IMR-90 (cell line): ENCODE measurements at regions not wholly inside any gene's neighbourhood (a gene's known extent, or its start where the extent isn't known, plus 50 kb on each side); places are given as distances from the start of the nearest gene placed in this dataset.

ENCODE experiments used
- ATAC-seq: fragments of 200-7000 bp; cut with Tn5 transposase; 2 replicates; pipeline ENCODE4 v1.9.1; 2020; ENCODE audit warnings: low read depth, mild to moderate bottlenecking, moderate library complexity
- BruUV-seq: library from RNA; stranded (reverse); fragments of 400-500 nt; replicated peaks from 2 replicates; lab custom pipeline; 2021; lab: Mats Ljungman, UMichigan
- CTCF ChIA-PET: fragments of 300-600 bp; formaldehyde crosslinking; extraction: SDS; loops from one replicate; lab custom pipeline; 2021; ENCODE audit warnings: antibody characterized with exemption; lab: Yijun Ruan, JAX
- POLR2A ChIA-PET: fragments of 300-600 bp; sonication (Branson Sonifier 250); formaldehyde crosslinking; loops from one replicate; lab custom pipeline; 2022; ENCODE audit warnings: antibody characterized with exemption; ENCODE audit not compliant: unreplicated experiment; lab: Charles Lee
- DNase-seq: peaks from one replicate; pipeline ENCODE4 v3.0.0; 2013
- H2AFZ ChIP-seq: replicated peaks from 2 replicates; pipeline ENCODE3; 2013; ENCODE audit warnings: low read length, mild to moderate bottlenecking; ENCODE audit not compliant: poor library complexity
- H2AK5ac ChIP-seq: 2 replicates; pipeline ENCODE4 v1.6.1; 2013; ENCODE audit warnings: low read depth, low read length, inconsistent platforms
- H2AK9ac ChIP-seq: replicated peaks from 2 replicates; pipeline ENCODE3; 2013; ENCODE audit warnings: mild to moderate bottlenecking, low read depth, low read length, moderate library complexity; ENCODE audit not compliant: poor library complexity
- H2BK120ac ChIP-seq: 2 replicates; pipeline ENCODE4 v1.6.1; 2013; ENCODE audit warnings: low read depth, low read length, inconsistent platforms
- H2BK15ac ChIP-seq: 3 replicates; pipeline ENCODE4 v1.6.1; 2013; ENCODE audit warnings: low read depth, low read length, inconsistent platforms
- H2BK20ac ChIP-seq: 2 replicates; pipeline ENCODE4 v1.6.1; 2013; ENCODE audit warnings: low read depth, mild to moderate bottlenecking, inconsistent platforms, low read length, moderate library complexity
- H2BK5ac ChIP-seq: 2 replicates; pipeline ENCODE4 v1.6.1; 2013; ENCODE audit warnings: mild to moderate bottlenecking, low read depth, low read length, inconsistent platforms; ENCODE audit not compliant: poor library complexity, severe bottlenecking
- H3K14ac ChIP-seq: replicated peaks from 2 replicates; pipeline ENCODE4 v1.6.1; 2013; ENCODE audit warnings: low read depth, low read length, inconsistent platforms
- H3K18ac ChIP-seq: 2 replicates; pipeline ENCODE4 v1.6.1; 2013; ENCODE audit warnings: low read depth, low read length, control low read depth
- H3K23ac ChIP-seq: 2 replicates; pipeline ENCODE4 v1.6.1; 2013; ENCODE audit warnings: low read depth, low read length, inconsistent platforms
- H3K27ac ChIP-seq: 2 replicates; pipeline ENCODE4 v1.5.1; 2013; ENCODE audit warnings: mild to moderate bottlenecking, control low read depth, low read length; ENCODE audit not compliant: insufficient read depth
- H3K27me3 ChIP-seq: 2 replicates; pipeline ENCODE4 v1.6.1; 2013; ENCODE audit warnings: low read length; ENCODE audit not compliant: control insufficient read depth, insufficient read depth
- H3K36me3 ChIP-seq: 2 replicates; pipeline ENCODE4 v1.6.1; 2013; ENCODE audit warnings: low read length, mixed read lengths; ENCODE audit not compliant: control insufficient read depth, insufficient read depth
- H3K4ac ChIP-seq: 2 replicates; pipeline ENCODE4 v1.6.1; 2013; ENCODE audit warnings: low read depth, low read length, inconsistent platforms
- H3K4me1 ChIP-seq: 2 replicates; pipeline ENCODE4 v1.6.1; 2013; ENCODE audit warnings: low read length, mixed read lengths; ENCODE audit not compliant: control insufficient read depth, insufficient read depth
- H3K4me2 ChIP-seq: 2 replicates; pipeline ENCODE4 v1.6.1; 2013; ENCODE audit warnings: low read depth, mild to moderate bottlenecking, control low read depth, low read length, moderate library complexity
- H3K4me3 ChIP-seq: 2 replicates; pipeline ENCODE4 v1.5.1; 2013; ENCODE audit warnings: low read depth, mild to moderate bottlenecking, control low read depth, low read length, moderate library complexity; ENCODE audit not compliant: insufficient read depth
- H3K56ac ChIP-seq: 2 replicates; pipeline ENCODE4 v1.6.1; 2013; ENCODE audit warnings: low read length, inconsistent platforms; ENCODE audit not compliant: insufficient read depth; ENCODE audit errors: extremely low read depth
- H3K79me1 ChIP-seq, 2 experiments: 2 replicates each; pipeline ENCODE4 v1.6.1; 2013; ENCODE audit warnings: low read length in 2 of 2, inconsistent platforms in 1 of 2, low read depth in 1 of 2
- H3K9ac ChIP-seq: 2 replicates; pipeline ENCODE4 v1.6.1; 2013; ENCODE audit warnings: low read depth, low read length, control low read depth
- H3K9me1 ChIP-seq: 2 replicates; pipeline ENCODE4 v1.6.1; 2013; ENCODE audit warnings: low read length, inconsistent platforms; ENCODE audit not compliant: insufficient read depth
- H3K9me3 ChIP-seq: 2 replicates; pipeline ENCODE4 v1.6.1; 2013; ENCODE audit warnings: low read length; ENCODE audit not compliant: control insufficient read depth, insufficient read depth
- H4K20me1 ChIP-seq: 2 replicates; pipeline ENCODE4 v1.6.1; 2013; ENCODE audit warnings: low read length, inconsistent platforms; ENCODE audit not compliant: insufficient read depth
- H4K5ac ChIP-seq: 2 replicates; pipeline ENCODE4 v1.6.1; 2013; ENCODE audit warnings: mild to moderate bottlenecking, low read depth, low read length, control low read depth
- H4K8ac ChIP-seq, 2 experiments: 2 replicates each; pipeline ENCODE4 v1.6.1; 2013; ENCODE audit warnings: low read depth in 2 of 2, low read length in 2 of 2, control low read depth in 1 of 2, inconsistent platforms in 1 of 2
- H4K91ac ChIP-seq: 2 replicates; pipeline ENCODE4 v1.6.1; 2013; ENCODE audit warnings: low read depth, low read length, inconsistent platforms; ENCODE audit not compliant: insufficient read depth
- BHLHE40 ChIP-seq: fragments of 150-350 bp; IDR thresholded peaks from 2 replicates; pipeline ENCODE4 v1.6.1; 2016; ENCODE audit warnings: mild to moderate bottlenecking, low read depth, low read length
- CEBPB ChIP-seq: IDR thresholded peaks from 2 replicates; pipeline ENCODE4 v1.6.1; 2012; ENCODE audit warnings: low read depth, low read length, improper control_type of control experiment
- CHD1 ChIP-seq: IDR thresholded peaks from 2 replicates; pipeline ENCODE4 v1.6.1; 2012; ENCODE audit warnings: low read depth, low read length, improper control_type of control experiment
- FOS ChIP-seq: fragments of 150-350 bp; IDR thresholded peaks from 2 replicates; pipeline ENCODE4 v1.6.1; 2016; ENCODE audit warnings: low read depth, low read length
- MAFK ChIP-seq: IDR thresholded peaks from 2 replicates; pipeline ENCODE4 v1.6.1; 2012; ENCODE audit warnings: low read depth, low read length, improper control_type of control experiment
- MXI1 ChIP-seq: IDR thresholded peaks from 2 replicates; pipeline ENCODE4 v1.6.1; 2012; ENCODE audit warnings: low read depth, mild to moderate bottlenecking, low read length, moderate library complexity, borderline replicate concordance
- NFE2L2 ChIP-seq: fragments of 150-350 bp; IDR thresholded peaks from 2 replicates; pipeline ENCODE4 v1.6.1; 2016; ENCODE audit warnings: low read depth, mild to moderate bottlenecking, low read length
- RCOR1 ChIP-seq: IDR thresholded peaks from 2 replicates; pipeline ENCODE4 v1.6.1; 2012; ENCODE audit warnings: mild to moderate bottlenecking, low read length, improper control_type of control experiment; ENCODE audit not compliant: insufficient replicate concordance
- WGBS, 2 experiments: methylation state at CpG; one replicate each; pipeline versions ENCODE4 v1.1.5 to v1.1.7; 2013; ENCODE audit warnings: missing lambda C conversion rate in 2 of 2; ENCODE audit not compliant: insufficient read length in 1 of 2; ENCODE audit errors: extremely low coverage in 2 of 2; 5-methylcytosine and 5-hydroxymethylcytosine counted together
- dilution Hi-C: fragments of 300-500 bp; cut with HindIII; formaldehyde crosslinking; loops from one replicate; pipeline ENCODE4 v1.14.3; 2018; ENCODE audit warnings: low sequenced_read_pairs; ENCODE audit not compliant: unreplicated experiment
- in situ Hi-C: fragments of 300-500 bp; cut with MboI; formaldehyde crosslinking; loops from 3 replicates; pipeline ENCODE4 v1.14.3; 2019; ENCODE audit warnings: low sequenced_read_pairs, inconsistent platforms, mixed read lengths
- intact Hi-C: fragments of 100-400 bp; cut with micrococcal nuclease; formaldehyde crosslinking; loops from 2 replicates; pipeline ENCODE4 v1.10.0; 2022

DNA sequence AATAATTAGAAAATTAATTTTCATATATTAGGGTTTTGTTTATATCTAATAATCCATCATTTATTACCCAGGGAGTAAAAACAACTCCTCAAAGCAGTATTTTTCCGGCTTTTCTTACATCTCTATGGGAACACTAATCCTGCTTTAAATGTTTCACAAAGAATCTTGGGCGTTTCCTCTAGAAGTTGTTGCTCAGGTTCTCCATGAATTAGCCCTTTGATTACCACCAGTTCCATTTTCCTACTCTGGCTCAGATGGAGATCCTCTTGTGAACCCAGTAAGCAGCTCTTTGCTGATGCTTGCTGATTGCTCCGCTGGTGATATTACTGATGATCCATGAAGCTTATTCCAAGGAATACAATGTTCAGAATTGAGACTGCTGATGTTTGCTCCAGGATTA lies 78.5 kb upstream of the PKP2 start:
- H3K4ac ChIP-seq, result no peak overlapping the region
- no peak for TF ChIP-seq CEBPB
- TF ChIP-seq FOS, result no peak
- no peak for TF ChIP-seq NFE2L2
- TF ChIP-seq CHD1, result no peak
- no peak for TF ChIP-seq RCOR1
- TF ChIP-seq MXI1, result no peak
- TF ChIP-seq MAFK, result no peak
- no peak for TF ChIP-seq BHLHE40

More for the DNA sequence above, 78.5 kb upstream of the PKP2 start:
- H3K9me3 ChIP-seq, result peaks cover 18% of the 10 kb centered on the region
- H2BK20ac ChIP-seq, result no peak overlapping the region
- H2AFZ ChIP-seq, result no peak overlapping the region
- H3K4me1 ChIP-seq, result no peaks in the 10 kb centered on the region
- H3K4me2 ChIP-seq, result no peak overlapping the region
- no peak for DNase-seq
- no peaks in the 10 kb centered on the region for H3K79me1 ChIP-seq
- no peak overlapping the region for H2BK5ac ChIP-seq
- H2AK9ac ChIP-seq, result no peak overlapping the region
- H3K18ac ChIP-seq, result no peak overlapping the region
- ATAC-seq, result no peak
- H2BK120ac ChIP-seq, result no peak overlapping the region
- H3K14ac ChIP-seq, result no peak overlapping the region
- H4K8ac ChIP-seq, result no peak overlapping the region
- BruUV-seq, result no TSS peak
- H3K9me1 ChIP-seq, result no peaks in the 10 kb centered on the region
- H3K27ac ChIP-seq, result no peak overlapping the region
- no peak overlapping the region for H2BK15ac ChIP-seq
- no peak overlapping the region for H3K9ac ChIP-seq
- no peaks in the 10 kb centered on the region for H4K20me1 ChIP-seq
- CTCF ChIA-PET, result no interaction called here
- no peak overlapping the region for H4K91ac ChIP-seq
- intact Hi-C loops, result no loop called here
- no peak overlapping the region for H4K5ac ChIP-seq
- dilution Hi-C loops, result no loop called here
- in situ Hi-C loops, result no loop called here
- H3K56ac ChIP-seq, result no peak overlapping the region
- no peak overlapping the region for H2AK5ac ChIP-seq
- H3K36me3 ChIP-seq, result no peaks in the 10 kb centered on the region
- 20% methylated on average over 1 of the region's 3 CpGs; no CpG with 5 or more reads in 1 of the 2 experiments for WGBS, 2 experiments
- H3K27me3 ChIP-seq, result no peaks in the 10 kb centered on the region
- POLR2A ChIA-PET, result no interaction called here
- H3K23ac ChIP-seq, result no peak overlapping the region
- H3K4me3 ChIP-seq, result no peak overlapping the region
